ENCODE measurements at regions not wholly inside any gene's neighbourhood (a gene's known extent, or its start where the extent isn't known, plus 50 kb on each side); places are given as distances from the start of the nearest gene placed in this dataset.
A peak's percentile ranks its signal among the peaks of the same experiment; 100 is the strongest.

DNA sequence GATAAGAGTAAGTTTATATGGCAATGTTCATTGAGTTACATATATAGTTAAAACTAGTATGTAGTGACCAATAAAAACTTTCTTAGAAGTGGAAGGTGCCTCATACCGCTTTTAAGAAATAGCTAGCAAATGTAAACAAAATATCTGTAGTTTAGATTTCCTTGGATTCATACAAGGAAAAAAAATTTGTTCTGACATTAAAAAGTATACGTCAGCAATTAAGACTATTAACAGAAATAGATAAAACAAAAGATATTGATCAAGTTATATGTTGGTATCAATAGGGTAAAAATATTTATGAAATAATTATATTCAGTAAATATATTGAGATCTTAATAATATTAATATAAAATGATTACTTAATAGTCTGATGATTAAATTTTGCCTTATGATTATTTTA, 718.8 kb upstream of the LRFN5 start:
- no peak for DNase-seq

DNA sequence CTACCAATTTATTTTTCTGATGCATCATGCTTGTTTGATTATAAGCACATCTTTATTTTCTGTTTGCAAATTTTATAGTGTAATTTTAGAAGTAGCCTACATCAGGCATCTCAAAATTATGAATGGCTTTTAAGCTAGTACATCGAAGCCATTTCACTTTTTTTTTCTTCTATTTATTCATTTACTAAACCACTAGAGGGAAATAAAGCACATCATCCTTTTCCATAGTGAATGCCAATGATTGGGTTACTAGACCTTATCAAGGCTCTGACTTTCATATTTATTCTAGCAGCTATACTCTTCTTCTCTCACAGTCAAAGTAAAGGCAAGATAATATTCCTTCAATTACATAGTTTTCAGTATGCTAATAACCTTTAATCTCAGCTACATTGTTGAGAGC, 736.4 kb upstream of the LRFN5 start:
- peak; percentile 45 for DNase-seq

DNA sequence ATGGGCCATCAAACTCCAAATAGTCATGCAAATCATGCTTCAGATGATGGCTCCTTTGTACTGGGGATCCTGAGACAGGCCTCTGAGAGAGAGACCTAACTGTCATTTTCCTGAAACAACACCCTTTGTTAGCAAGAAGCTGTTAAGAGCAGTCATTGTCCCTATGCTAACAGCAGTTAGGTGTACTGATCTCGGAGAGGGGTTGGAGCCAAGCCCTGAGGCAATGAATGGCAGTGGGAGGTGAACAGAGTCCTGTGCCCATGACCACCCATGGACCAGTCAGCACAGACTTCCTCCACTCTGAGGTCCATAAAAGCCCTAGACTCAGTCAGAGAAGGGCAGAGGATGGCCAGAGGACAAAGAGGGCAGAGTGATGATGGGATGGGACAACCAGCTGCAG, 747.6 kb upstream of the LRFN5 start:
- peak; percentile 12 for DNase-seq

DNA sequence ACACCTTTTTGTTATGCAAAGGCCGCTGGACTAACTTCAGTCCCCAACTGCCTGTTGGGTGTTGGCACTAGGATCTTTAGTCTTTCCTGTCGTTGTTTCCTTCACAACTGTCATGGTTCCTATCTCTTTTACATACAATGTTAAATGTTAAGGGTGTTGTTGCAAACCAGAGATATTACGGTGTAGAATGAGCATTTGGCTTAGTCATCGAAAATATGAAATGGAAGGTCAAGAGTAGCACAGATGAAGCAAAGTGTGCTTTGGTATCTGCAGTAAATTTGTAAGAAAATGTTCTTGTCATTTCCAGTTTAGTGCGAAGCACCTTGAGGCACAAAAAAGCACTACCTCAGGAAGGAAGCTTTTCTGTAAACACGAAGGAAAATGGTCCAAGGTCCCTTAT, 751.3 kb upstream of the LRFN5 start:
- no peak for DNase-seq

DNA sequence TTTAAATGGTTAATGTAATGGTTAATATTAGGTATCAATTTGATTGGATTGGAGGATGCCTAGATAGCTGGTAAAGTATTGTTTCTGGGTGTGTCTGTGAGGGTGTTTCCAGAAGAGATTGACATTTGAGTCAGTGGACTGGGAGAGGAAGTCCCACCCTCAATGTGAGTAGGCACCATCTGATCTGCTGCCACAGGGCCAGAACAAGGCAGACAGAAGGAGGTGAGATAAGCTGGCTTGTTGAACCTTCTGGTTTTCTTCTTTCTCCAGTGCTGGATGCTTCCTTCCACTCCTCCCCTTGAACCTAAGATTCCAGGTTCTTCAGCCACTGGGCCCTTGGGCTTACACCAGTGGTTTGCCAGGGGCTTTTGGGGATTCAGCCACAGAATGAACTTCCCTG, 756.5 kb upstream of the LRFN5 start:
- DNase-seq = peak; percentile 70

DNA sequence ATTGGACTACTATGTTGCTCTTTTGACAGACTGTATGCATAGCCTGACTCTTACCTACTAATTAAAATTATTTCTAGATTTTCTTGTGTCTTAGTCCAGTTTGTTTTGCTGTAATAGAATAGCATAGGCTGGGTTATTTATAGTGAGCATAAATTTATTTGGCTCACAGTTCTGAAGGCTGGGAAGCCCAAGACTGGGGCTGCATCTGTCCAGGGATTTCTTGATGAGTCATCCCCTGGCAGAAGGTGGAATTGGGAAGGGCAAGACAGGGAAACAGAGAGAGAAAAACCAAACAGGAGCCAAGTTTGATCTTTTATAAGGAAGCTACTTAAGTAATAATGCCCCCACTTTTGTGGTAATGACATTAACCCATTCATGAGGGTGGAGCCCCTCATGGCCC, 759.2 kb upstream of the LRFN5 start:
- DNase-seq = no peak

DNA sequence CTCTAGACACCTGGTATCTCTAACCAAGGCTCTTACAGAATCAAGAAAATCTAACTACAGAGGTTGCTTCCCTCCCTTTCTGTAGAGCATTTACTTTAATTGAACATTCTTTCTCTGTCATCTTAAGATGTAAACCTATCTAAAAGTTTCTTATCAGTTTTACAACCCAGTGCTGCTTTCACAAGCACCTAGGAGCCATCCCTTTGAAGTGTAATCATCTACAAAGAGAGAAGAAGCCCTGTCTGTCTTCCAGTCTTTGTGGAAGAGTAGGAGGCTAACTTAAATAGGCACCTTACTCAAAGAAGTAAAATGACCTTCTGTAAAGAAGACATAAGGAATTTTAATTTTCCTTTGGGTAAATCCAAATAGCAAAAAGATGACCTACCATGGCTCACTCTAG, 763.9 kb upstream of the LRFN5 start:
- DNase-seq = no peak

DNA sequence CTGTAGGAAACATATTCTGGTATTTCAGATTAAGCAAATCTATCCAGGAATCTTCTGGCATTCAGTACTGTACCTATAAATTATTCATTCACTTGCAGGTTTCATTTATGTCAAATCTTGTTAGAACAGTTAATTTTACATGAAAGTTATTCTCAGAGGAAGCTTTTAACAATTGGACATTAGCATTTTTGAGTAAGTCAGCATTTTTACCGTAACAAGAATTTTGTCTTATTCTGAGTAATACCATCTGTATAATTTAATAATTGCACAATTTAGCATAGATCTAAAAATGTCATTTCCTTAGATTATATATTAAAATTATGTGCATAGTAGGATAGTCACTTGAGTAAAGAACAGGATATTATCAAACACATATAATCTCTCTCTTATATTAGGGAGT, 764.8 kb upstream of the LRFN5 start:
- DNase-seq = no peak

DNA sequence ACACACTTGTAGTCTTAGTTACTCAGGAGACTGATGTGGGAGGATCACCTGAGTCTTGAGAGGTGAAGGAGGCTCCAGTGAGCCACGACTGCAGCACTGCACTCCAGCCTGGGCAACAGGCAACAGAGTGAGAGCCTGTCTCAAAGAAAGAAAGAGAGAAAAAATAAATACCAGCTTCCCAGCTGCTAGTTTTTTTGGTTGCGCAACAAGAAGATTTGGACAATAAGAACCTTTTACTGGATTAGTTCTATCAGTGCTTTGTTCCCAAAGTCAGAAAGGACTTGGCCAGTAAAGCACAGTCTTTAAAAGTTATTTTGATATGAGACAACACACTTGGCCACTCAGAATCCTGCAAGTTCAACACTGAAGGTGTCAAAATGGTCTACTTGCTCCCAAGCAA, 768.1 kb upstream of the LRFN5 start:
- no peak for DNase-seq

DNA sequence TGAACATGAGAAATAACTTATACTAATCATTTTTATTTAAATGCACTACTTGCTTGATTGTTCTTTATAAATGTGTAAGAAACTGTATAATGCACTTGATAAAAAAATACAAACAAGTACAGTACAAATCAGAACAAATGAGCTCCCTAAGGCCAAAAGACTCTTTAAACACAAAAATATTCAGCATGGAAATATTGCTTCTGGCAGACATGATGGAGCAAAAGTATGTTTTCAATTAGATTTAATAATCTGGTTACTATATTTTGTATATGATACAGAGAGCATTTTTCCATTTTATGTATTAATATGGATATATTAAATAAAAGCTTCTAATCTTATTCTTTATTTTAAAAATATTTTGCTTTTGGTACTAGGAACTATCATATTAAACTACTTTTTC, 800.2 kb upstream of the LRFN5 start:
- DNase-seq = no peak

DNA sequence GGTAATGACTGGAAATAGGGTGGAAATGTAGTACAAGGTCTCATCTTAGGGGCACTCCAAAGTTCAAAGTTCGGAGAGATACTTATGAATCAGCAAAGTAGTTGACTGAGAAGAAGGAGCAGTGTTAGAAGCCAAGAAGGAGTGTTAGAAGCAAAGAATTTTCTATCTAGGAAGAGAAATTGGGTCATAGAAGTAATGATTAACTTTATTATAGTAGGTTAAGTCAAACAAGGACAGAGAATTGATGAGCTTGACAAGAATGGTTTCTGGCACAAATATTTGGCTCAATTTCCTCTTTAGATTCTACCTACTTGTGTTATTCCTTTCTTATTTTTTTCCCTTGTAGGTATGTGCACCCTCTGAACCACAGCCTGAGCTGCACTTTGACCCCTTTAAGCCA, 810.5 kb upstream of the LRFN5 start:
- DNase-seq = no peak

DNA sequence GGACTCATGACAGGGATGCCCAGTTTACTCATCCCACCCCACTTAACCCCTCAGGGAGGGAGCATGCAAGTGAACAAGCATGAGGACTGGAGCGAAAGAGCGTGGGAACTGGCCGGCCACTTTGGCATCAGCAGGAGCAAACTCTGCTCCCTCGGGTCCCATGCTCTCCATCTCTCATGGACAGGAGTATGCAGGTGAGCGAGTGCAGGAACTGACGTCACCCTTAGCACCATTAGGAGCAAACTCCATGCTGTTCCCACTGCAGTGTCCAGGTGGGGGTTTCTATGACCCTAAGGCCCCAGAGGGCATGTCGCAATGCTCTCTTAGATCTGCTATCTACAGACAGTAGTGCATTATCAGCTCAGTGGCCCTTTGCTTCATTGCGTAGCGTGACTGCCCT, 821.8 kb upstream of the LRFN5 start:
- DNase-seq = no peak

DNA sequence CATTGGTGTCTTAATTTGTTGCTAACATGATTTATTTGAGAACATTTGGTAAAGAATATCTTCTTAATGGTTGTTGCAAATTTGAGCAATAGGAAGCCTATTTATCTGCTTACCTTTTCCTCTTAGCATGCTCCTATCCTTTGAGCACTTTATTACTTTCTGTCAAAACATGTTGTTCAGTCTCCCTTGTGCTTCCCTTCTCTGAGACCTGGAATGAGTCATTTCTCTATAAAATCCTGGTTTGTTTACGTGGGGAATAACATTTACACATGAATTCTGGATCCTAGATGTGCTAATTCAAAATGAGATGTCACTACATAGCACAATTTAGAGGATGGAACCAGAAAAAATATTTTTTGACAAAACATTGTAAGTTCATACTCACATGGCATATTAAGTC, 844.0 kb upstream of the LRFN5 start:
- no peak for DNase-seq

DNA sequence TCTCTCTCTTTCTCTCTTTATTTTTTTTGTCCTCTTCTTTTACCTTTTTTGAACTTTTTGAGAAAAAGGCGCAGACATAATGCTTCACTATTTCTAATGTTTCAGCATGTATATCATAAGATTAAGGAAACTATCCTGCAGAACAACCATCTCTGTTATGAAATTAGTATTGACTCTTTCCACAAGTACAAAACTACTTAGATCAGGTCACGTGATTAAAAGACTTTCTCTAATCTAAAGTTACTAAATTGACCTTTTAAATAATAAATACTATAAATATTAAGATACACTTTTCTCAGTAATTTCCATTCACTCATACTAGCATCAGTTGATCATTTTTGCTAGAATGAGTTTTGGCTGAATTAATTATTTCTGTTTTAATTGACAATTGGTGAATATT, 844.5 kb upstream of the LRFN5 start:
- no peak for DNase-seq

DNA sequence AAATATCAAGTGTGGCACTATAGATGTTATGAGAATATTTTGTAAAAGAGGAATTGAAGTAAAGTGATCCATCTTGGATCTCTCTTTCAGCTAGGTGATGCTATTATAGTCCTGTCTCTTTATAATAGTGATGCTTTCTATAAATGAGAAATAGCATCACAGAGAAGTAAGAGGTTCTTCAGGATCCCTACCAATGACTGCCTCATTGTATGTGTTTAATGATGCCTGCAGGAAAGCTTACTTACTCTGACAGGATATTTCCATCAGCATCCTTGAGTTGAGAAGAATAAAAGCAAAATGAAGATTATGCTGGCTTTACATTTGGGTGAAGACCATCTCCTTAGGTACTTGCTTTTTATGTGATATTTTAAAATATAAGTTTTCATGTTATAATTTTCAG, 846.0 kb upstream of the LRFN5 start:
- DNase-seq = no peak

DNA sequence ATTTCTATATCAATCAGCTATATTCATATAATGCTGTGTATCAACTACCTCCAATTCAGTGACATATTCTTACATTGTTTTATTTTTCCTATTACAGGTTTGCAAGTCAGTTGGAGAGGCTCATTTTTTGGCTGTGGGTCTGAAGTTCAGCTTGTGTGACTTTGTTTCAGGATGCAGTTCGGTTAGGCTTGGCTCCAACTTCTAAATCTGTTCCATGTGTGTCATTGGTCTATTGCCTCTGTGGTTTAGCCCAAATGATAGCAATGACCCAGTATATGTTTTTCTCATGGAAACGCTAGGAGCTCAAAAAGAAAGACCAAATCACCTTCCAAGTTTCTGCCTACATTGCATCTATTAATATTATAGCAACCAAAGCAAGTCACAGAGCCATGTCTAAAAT, 848.6 kb upstream of the LRFN5 start:
- no peak for DNase-seq

DNA sequence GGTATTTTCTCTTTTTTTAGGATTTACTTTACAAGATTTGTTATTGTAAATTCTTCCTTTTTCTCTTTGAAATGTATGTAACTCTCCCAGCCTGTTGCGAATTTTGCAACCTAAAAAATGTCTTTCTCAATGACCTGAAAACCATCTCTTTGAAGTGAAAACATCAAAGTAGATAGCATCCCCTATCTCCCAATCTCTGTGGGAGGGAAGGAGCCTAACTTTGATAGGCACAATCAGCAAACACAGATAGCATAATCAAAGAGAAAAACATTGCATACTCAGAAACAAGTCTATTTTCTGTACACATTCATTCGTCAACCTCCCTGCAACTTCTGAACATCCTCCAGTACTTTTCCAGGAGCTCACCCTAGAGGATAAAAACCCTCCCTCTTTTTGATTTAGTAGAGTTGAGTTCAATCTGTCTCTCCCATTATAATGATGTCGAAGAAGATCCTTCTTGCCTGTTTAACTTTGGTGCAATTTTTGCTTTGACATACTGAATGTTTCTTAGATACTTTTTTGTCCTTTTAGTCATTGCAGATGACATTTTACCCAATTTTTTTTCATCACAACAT, 849.2 kb upstream of the LRFN5 start:
- no peak for DNase-seq

DNA sequence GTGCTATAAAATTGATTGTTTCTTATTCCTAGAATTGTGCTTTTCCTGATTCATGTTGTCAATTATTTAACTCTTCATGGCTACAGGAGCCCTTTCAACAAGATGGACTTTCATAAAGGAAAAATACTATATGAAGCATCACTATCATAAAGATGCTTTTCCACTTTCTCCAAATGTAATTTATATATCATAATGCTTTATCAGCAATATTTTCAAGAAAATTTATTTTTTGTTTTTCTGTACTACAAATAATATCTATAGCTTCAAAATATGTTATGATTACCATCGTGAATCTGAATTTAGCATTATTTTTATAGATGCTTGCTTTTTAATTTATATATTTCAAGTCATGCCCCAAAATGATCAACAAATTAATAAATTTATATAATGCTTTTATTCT, 873.5 kb upstream of the LRFN5 start:
- DNase-seq = no peak

DNA sequence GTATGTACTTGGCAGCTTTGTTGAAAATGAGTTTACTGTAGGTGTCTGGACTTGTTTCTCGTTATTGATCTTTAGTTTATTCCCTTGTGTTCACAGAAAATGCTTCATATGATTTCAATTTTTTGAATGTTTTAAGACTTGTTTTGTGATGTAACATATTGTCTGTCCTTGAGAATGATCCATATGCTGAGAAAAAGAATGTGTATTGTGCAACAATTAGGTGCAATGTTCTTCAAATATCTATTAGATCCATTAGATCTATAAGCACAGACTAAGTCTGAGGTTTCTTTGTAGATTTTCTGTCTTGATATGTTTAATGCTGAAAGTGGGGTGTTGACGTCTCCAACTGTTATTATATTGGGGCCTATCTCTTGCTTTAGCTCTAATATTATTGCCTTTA, 879.6 kb upstream of the LRFN5 start:
- no peak for DNase-seq

DNA sequence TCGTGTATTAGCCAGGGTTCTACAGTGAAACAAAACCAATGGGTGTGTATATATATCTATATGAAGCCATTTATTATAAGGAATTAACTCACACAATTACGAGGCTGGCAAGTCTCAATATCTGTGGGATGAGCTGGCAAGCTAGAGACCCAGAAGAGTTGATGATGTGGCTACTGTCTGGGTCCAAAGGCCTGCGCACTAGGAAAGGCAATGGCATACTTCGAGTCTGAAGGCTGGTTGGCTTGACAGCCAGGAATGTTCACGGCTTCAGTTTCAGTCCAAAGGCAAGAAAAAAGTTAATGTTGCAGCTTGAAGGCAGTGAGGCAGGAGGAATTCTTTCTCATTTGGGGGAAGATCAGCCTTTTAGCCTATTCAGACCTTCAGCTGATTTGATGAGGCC, 893.3 kb upstream of the LRFN5 start:
- DNase-seq = no peak

DNA sequence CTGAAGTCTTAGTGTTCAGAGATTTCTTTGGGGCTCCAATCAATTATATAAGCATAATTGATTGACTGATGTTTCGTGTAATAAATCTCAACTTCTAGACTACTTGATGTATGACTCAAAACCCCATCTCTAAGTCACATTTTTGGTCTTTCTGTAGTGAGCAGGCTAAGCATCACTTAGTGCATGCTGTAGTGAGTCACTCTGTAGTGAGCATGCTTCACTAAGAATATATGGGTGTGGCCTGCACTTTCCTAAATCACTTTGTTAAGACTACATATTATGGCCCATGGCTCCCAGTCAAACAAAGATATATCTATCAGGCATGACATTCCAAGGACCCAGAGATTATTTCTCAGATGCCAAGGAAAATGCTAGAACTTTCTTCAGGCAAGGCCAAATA, 909.4 kb upstream of the LRFN5 start:
- no peak for DNase-seq

DNA sequence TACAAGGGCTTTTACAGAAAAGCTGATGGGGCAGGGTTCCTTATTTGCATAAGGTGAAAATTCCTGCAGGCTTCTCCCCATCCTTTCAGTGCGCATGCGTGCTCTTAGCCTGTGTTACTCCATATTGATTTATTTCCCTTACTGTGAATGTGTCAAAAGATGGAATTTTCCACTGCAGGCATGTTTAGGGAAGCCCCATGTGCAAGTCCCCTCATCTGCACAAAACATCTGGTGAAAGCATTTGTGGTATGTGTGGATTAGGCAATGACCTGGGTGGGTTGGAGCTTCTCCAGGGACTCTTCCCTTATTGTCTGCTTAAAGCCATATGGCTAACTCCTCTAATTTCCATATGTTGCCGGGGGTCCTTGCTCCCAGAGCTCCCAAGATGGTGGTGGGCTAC, 912.7 kb upstream of the LRFN5 start:
- no peak for DNase-seq

DNA sequence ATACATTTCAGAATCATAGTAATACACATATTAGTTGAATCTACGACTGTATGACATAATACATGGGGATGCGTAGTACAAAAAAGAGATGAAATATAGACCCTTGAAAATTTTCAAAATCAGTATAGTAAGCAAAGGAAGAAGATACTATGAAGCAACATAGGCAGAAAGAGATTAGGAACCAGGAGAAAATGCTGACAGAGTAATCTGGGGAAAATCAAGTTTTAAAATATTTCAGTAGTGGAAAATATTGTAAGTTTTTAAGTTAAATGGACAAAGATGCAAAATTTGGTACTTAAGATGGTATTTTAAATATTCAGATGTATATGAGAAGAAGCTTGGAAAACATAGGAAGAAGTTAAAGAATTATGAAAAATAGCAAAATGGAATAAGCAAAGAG, 915.6 kb upstream of the LRFN5 start:
- DNase-seq = no peak

DNA sequence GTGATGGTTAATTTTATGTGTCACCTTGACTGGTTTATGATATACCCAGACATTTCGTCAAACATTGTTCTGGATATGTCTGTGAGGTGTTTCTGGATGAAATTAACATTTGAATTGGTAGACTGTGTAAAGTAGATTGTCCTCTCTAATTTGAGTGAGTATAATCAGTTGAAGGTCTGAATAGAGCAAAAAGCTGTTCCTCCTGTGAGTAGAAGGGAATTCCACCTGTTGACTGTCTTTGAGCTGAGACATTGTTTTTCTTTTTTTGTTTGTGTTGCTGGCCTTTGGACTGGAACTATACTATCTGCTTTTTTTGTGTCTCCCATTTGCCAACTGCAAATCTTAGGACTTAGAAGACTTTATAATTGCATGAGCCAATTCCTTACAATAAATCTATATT, 920.9 kb upstream of the LRFN5 start:
- DNase-seq = no peak

DNA sequence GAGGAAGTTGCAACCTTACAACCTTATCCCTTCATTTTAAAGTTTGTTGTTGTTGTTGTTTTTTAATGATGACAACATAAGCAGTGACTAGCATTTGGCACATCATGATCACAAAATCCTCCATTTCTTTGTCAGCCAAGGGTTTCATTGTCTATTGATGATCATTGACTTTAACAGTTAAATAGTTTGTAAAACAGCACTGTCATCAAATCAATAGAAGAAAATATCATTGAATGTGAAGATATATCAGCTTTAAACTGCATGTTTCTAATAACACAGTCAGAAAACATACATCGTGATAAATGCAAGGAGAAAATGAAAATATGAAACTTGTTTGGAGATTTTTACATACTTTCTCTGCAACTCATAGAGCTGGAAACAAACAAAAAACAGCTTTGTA, 922.3 kb upstream of the LRFN5 start:
- DNase-seq = no peak
